Activated CD8-positive, alpha-beta memory T cell treated with anti-CD3 and anti-CD28 coated beads for 24 hours (primary cell): ENCODE measurements at regions not wholly inside any gene's neighbourhood (a gene's known extent, or its start where the extent isn't known, plus 50 kb on each side); places are given as distances from the start of the nearest gene placed in this dataset.
"Not testable (repeated sequence)": the region's sequence is repeated elsewhere in the genome, so short reads cannot be mapped to it uniquely, and the experiment has no call there.

ENCODE experiments used
- DNase-seq: peaks from one replicate; pipeline ENCODE4 v3.0.0-alpha.2; 2020

GRCh38 chr15:46892621-46893160 lies 824.6 kb upstream of the SEMA6D start:
- no peak for DNase-seq

DNA sequence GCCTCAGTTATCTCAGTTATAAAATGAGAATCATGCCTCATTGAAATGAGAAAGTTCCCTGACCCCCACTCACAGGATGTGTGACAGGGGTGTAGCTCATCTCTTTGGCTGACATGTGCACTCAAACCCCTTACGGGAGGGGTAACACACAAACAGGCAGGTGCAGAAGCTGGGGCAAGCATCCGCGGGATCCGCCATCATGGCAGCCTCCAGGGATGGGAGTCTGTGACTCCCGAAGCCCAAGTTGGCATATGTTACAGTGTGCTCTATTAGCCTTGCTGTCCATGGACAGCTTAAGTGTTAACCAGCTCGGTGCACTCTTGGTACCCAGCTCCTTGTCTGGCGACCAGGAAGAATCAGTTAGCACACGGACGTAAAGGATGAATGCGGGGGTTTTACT lies 822.7 kb upstream of the SEMA6D start:
- DNase-seq = no peak

DNA sequence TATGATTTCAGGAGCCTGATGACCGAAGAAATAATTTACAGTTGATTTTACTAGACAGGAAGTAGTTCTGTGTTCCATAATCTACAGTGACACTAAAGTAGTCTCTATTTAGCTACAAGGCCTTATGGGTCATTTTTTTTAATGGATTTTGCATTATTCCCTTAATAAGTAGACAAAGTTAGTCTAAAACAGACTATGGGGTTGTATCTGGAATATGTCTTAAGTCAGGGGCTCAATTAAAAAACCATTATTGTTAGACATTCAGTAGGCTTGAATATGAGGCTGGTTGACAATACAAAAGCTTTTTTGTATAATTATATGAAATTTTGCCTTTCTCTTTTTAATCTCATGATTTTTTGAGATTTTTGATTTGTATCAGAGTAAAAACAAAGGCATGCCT lies 820.0 kb upstream of the SEMA6D start:
- DNase-seq = no peak

- no peak for DNase-seq
Measured at GRCh38 chr15:46901001-46901400, 816.3 kb upstream of the SEMA6D start.

DNA sequence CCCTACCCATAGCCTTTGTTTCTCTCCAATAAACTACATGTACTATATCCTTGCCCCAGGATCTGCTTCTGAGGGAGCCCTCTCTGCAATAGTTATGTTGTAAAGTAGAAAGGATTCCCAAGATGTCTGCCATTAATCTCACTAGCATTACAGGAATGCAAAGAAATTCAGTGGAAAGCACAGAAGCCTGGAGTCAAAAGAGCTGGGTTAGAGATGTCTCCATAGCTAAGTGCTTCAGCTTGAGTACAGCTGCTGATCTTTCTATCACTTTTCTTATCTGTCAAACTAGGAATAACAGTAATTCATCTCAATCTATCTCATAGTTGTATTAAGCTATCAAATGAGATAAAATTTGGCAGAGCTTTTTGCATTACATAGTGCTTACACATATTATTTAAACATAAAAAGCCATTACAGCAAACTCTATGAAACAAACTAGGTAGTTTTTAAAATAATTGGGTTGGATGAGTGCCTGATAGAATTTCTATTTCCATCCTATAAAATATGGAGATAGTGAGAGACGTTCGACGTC lies 799.5 kb upstream of the SEMA6D start:
- DNase-seq = no peak

GRCh38 chr15:46918462-46919140 lies 798.7 kb upstream of the SEMA6D start:
- no peak for DNase-seq

DNA sequence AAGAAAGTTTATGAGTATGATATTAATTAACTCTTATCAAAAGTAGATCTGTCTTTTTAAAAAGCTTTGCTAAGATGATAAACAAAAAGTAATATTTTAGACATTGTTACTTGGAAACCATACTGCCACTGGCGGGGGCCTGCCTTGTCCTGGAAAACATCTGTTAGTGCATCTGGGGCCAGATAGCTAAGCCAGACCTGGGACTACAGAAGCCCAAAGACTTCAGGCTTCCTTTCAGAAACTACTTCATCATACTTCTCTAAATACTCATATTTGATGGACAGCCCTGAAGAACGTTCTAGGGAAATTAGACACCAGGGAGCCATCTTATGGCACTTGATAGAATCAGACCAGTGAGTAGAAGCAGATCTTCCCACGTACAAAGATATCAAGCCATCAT lies 795.4 kb upstream of the SEMA6D start:
- DNase-seq = no peak

- no peak for DNase-seq
Measured at GRCh38 chr15:46930426-46930825, 786.9 kb upstream of the SEMA6D start.

DNA sequence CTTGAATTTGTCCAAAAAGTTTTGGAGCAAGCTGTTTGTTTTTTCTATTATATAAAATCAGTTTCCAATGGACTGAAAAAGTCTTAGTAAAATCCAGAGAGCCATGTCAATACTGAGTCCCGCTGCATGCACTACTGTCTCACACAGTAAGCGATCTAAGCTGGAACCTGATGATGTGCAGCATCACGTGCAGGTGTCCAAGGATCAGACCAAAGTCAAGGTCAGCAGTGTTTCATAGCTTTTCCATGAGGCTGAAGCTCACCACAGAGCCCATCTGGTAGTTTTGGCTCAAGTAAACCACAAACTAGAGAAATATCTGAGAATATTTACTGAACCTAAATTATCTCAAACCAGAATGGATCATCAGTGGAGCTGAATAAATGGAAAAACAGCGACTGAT lies 784.0 kb upstream of the SEMA6D start:
- no peak for DNase-seq

- no peak for DNase-seq
Measured at GRCh38 chr15:46934851-46935250, 782.5 kb upstream of the SEMA6D start.

DNA sequence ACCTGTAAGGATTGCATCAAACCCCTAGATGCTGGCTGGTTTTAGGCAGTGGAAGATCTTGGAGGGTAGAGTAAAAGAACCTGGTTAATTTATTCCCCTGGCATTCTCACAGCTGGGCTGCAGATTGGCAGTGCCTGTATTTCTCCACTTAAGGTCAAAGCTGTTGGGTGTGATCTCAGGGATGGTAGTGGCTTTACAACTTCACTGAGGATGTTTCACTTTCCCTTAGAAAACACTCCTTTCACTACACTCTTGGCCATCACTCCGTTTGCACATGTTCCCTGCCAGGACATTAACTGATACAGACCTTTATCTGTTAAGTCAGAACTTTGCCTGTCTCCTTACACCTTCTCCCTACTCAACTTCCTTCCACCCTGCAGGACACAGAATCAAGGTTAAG lies 779.1 kb upstream of the SEMA6D start:
- DNase-seq = no peak

GRCh38 chr15:46941241-46941640 lies 776.1 kb upstream of the SEMA6D start:
- no peak for DNase-seq

DNA sequence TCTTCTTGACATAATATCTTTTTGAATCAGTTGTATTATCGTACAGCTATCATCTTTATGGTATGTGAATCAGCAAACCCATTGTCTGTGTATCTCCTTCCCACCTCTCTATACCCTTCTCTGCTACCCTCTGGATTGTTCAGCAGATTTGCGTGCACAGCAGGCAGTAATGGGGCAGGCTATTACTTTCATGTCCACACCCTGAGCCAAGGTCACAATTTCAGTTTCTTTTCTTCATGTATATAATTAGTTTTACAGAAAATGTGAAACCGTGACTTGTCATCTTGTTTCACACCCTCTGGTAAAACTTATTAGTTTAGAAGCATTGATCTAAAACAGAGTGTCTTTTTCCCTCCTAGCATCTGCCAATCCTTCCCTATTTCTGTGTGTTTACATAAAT lies 770.4 kb upstream of the SEMA6D start:
- DNase-seq = no peak

DNA sequence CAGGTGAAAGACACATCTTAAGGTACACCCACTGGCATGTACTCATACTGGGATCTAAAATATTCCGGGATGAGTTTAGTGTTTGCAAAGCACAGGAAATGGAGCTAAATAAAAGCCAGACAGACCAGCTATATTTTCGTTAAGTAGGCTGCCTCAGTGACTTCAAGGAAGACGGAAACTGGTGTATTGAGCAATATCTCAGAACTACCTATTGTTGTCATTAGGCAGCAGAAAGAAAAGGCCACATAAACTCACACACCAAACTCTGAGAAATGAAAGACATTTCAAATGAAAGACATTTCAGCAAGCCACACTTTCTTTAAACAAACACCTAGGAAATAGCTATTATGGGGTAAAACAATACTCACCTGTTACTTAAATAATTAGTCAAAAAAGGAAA lies 761.7 kb upstream of the SEMA6D start:
- DNase-seq = no peak

- DNase-seq = no peak
Measured at GRCh38 chr15:46956456-46956855, 760.8 kb upstream of the SEMA6D start.

DNA sequence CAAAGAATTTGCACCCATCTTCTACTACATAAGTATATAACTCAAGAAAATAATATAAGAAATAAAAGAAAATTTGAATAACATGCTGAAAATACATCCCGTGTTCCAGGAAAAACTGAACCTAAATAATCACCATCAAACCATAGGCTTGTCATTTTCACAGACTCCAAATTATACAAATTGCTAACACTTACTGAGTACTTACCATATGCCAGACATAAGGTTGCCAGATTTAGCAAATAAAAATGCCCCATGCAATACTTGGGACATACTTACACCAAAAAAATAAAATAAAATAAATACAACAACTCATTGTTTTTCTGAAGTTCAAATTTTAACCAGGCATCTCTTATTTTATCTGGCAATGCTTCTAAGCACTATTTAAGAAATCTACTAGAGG lies 760.4 kb upstream of the SEMA6D start:
- DNase-seq = no peak

GRCh38 chr15:46960581-46960980 lies 756.7 kb upstream of the SEMA6D start:
- no peak for DNase-seq

- DNase-seq = no peak
Measured at GRCh38 chr15:46961795-46962194, 755.5 kb upstream of the SEMA6D start.

GRCh38 chr15:46988055-46988454 lies 729.2 kb upstream of the SEMA6D start:
- not testable (repeated sequence) for DNase-seq

GRCh38 chr15:46996359-46996758 lies 720.9 kb upstream of the SEMA6D start:
- DNase-seq = no peak

DNA sequence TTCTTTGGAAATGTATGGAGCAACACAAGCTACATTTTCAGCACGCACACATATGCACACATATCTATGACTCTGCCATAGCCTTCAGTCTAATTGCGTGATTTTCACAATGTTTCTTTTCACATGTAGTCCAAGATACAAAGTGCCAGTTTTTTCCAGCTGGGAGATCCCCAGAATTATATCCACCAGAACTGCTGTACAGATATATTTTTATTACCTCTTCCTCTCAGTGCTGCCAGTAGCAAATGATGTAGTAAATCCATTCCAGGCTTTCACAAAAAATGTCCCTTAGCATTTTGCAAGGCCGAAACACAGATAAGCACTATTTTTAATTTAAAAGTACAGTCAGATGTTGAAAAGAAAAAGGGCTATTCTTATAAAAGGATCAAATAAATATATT lies 719.8 kb upstream of the SEMA6D start:
- DNase-seq = no peak

- DNase-seq = no peak
Measured at GRCh38 chr15:47003568-47003967, 713.7 kb upstream of the SEMA6D start.

DNA sequence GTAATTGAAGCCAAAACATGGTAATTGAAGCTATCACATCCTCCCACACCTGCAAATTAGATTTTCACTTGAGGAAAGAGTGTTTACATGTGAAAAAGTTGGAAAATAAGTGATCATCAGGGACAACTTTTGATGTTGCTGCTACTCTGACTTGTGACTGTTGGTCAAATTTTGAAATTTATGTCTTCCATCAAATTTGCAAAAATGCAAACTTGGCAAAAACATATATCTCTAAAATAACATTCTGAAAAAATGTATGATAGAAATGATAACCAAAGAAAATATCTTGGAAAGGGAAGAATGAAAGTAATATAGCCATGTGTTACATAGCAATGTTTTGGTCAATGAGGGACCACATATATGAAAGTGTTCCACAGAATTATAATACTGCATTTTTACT lies 703.9 kb upstream of the SEMA6D start:
- DNase-seq = no peak

DNA sequence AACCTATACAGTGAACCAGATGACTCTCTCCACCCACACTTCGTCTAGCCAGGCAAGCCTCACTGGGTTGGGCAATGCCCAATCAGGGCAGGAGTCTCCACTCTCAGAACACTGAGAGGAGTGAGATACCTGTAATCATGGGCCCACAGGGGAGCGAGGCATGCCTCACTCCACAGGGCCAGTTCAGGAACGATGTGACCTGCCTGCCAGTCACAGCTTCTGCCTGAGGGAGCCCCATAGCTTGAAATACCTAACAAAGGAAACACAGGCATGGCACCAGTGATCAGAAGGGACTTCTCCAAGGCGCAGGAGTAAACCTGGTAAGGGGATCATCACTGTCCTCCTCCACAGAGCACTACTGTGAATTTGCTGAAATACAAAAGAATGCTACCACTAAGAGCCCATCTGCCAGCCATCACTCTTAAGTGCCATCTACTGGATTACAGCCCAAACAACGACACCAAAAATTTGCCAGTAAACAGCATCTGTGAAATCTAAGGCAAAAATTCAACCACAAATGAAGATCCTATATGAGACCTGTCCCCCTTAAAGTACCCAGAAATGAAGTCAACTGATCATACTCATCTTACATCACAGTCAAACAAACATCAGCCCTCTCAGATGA lies 689.9 kb upstream of the SEMA6D start:
- no peak for DNase-seq
